HepG2 (cell line): ENCODE measurements at regions not wholly inside any gene's neighbourhood (a gene's known extent, or its start where the extent isn't known, plus 50 kb on each side); places are given as distances from the start of the nearest gene placed in this dataset.

Experiments
- ATAC-seq: fragments of 200-7000 bp; cut with Tn5 transposase; 3 replicates; pipeline ENCODE4 v1.9.1; 2020; ENCODE audit warnings: mild to moderate bottlenecking, moderate library complexity
- BruUV-seq: library from RNA; stranded (reverse); fragments of 400-500 nt; replicated peaks from 2 replicates; lab custom pipeline; 2021; lab: Mats Ljungman, UMichigan
- CTCF ChIA-PET: fragments of 300-600 bp; formaldehyde crosslinking; extraction: SDS; loops from one replicate; lab custom pipeline; 2021; ENCODE audit warnings: low total read pairs, inconsistent platforms, low intra/inter-chr PET ratio; lab: Yijun Ruan, JAX
- POLR2A ChIA-PET: fragments of 350-600 bp; sonication (Branson Sonifier 250); formaldehyde crosslinking; loops from one replicate; lab custom pipeline; 2020; ENCODE audit warnings: antibody characterized with exemption, inconsistent platforms; lab: Yijun Ruan, JAX
- DNase-seq: peaks from one replicate; pipeline ENCODE4 v3.0.0-alpha.2; 2015; ENCODE audit warnings: low spot score
- FAIRE-seq: peaks from 3 replicates; lab custom pipeline; 2011; peaks lifted over from hg19 to GRCh38; lab: Jason Lieb, UNC
- H2AFZ ChIP-seq: one replicate; pipeline ENCODE4 v1.6.1; 2011; ENCODE audit warnings: low read length, inconsistent platforms
- H3K27ac ChIP-seq: fragments of 300-600 bp; 3 replicates; pipeline ENCODE4 v1.8.0; 2011; ENCODE audit warnings: mixed run types, mild to moderate bottlenecking, mixed read lengths, low read length, inconsistent platforms; ENCODE audit not compliant: insufficient read depth; ENCODE audit errors: extremely low read length
- H3K27me3 ChIP-seq, 2 experiments: fragments of 200-600 bp in 1 of 2; 2 replicates in 1 of 2; 3 replicates in 1 of 2; pipeline versions ENCODE4 v1.6.0 to v1.8.0; 2011; ENCODE audit warnings: low read length in 2 of 2, mild to moderate bottlenecking in 2 of 2, moderate library complexity in 2 of 2, inconsistent platforms in 1 of 2; ENCODE audit not compliant: insufficient read depth in 2 of 2, control insufficient read depth in 1 of 2
- H3K36me3 ChIP-seq, 2 experiments: fragments of 200-600 bp in 1 of 2; replicated peaks in 1 of 2; 2 replicates in 1 of 2; 3 replicates in 1 of 2; pipeline versions ENCODE4 v1.5.1 to v1.8.0; 2011; ENCODE audit warnings: low read length in 2 of 2, inconsistent platforms in 1 of 2; ENCODE audit not compliant: insufficient read depth in 2 of 2, control insufficient read depth in 1 of 2
- H3K4me1 ChIP-seq: 2 replicates; pipeline ENCODE4 v1.5.1; 2012; ENCODE audit warnings: low read length, inconsistent platforms; ENCODE audit not compliant: insufficient read depth
- H3K4me2 ChIP-seq: 2 replicates; pipeline ENCODE4 v1.6.0; 2011; ENCODE audit warnings: low read depth, low read length, inconsistent platforms
- H3K4me3 ChIP-seq, 3 experiments: fragments of 200-600 bp in 1 of 3; sonication (generic), shearing (Covaris generic) in 1 of 3; replicated peaks in 1 of 3; 2 replicates each; pipeline ENCODE4 v1.5.1; 2011 to 2016; ENCODE audit warnings: low read length in 3 of 3, inconsistent platforms in 2 of 3, low read depth in 2 of 3, mild to moderate bottlenecking in 2 of 3, control low read depth in 1 of 3, mixed read lengths in 1 of 3; ENCODE audit not compliant: insufficient read depth in 1 of 3
- H3K79me2 ChIP-seq: one replicate; pipeline ENCODE4 v1.6.1; 2011; ENCODE audit warnings: low read length, inconsistent platforms; ENCODE audit not compliant: insufficient read depth
- H3K9ac ChIP-seq: 2 replicates; pipeline ENCODE4 v1.6.0; 2011; ENCODE audit warnings: mild to moderate bottlenecking, low read depth, low read length, inconsistent platforms; ENCODE audit not compliant: insufficient read depth
- H3K9me3 ChIP-seq: 2 replicates; pipeline ENCODE4 v1.5.1; 2012; ENCODE audit warnings: mild to moderate bottlenecking, low read length
- H4K20me1 ChIP-seq: 2 replicates; pipeline ENCODE4 v1.6.0; 2011; ENCODE audit warnings: inconsistent platforms, mild to moderate bottlenecking, low read length, moderate library complexity; ENCODE audit not compliant: insufficient read depth
- CCDC6 ChIP-seq: sonication (generic); formaldehyde crosslinking; IDR thresholded peaks from 2 replicates; pipeline ENCODE4 v1.8.1; 2022; ENCODE audit warnings: mild to moderate bottlenecking, missing genetic modification reagents, moderate library complexity
- ELF1 ChIP-seq: sonication (generic); formaldehyde crosslinking; IDR thresholded peaks from 2 replicates; pipeline ENCODE4 v1.4.0; 2020; ENCODE audit warnings: missing genetic modification reagents
- HNF1A ChIP-seq, 2 experiments: sonication (generic) in 1 of 2; formaldehyde crosslinking in 1 of 2; IDR thresholded peaks; 2 replicates each; pipeline versions ENCODE4 v1.4.0 to v1.6.1; 2016 to 2020; ENCODE audit warnings: borderline replicate concordance in 1 of 2, low read depth in 1 of 2, mild to moderate bottlenecking in 1 of 2, missing genetic modification reagents in 1 of 2
- HNF1B ChIP-seq: sonication (generic); formaldehyde crosslinking; IDR thresholded peaks from 2 replicates; pipeline ENCODE4 v1.5.1; 2020; ENCODE audit warnings: mild to moderate bottlenecking, moderate library complexity, missing genetic modification reagents
- HOXA7 ChIP-seq: sonication (generic); formaldehyde crosslinking; IDR thresholded peaks from 2 replicates; pipeline ENCODE4 v1.8.1; 2022; ENCODE audit warnings: mild to moderate bottlenecking, missing genetic modification reagents, moderate library complexity
- MAFK ChIP-seq, 2 experiments: IDR thresholded peaks in 1 of 2; conservative IDR thresholded peaks in 1 of 2; 2 replicates each; pipeline ENCODE4 v1.6.1; 2011; ENCODE audit warnings: improper control_type of control experiment in 2 of 2, low read length in 2 of 2
- ZNF670 ChIP-seq: sonication (generic); formaldehyde crosslinking; IDR thresholded peaks from 2 replicates; pipeline ENCODE4 v1.8.0; 2022; ENCODE audit warnings: mild to moderate bottlenecking, missing genetic modification reagents, borderline replicate concordance
- ZSCAN12 ChIP-seq: sonication (generic); formaldehyde crosslinking; IDR thresholded peaks from 2 replicates; pipeline ENCODE4 v1.9.0; 2021; ENCODE audit warnings: mild to moderate bottlenecking, missing genetic modification reagents
- WGBS: methylation state at CpG from one replicate; pipeline ENCODE4 v1.1.6; 2017; ENCODE audit warnings: low lambda C conversion rate; 5-methylcytosine and 5-hydroxymethylcytosine counted together
- in situ Hi-C: cut with HindIII; loops from 2 replicates; pipeline ENCODE4 v1.10.0; 2017; ENCODE audit warnings: low pct_unique_long_range_greater_than_20kb; ENCODE audit not compliant: extremely low pct_ligation_motif_present
- intact Hi-C: fragments of 100-400 bp; cut with micrococcal nuclease; formaldehyde crosslinking; loops from one replicate; pipeline ENCODE4 v1.10.0; 2022; ENCODE audit not compliant: unreplicated experiment

GRCh38 chr10:16146993-16147392, 286.7 kb upstream of the MINDY3 start (continued):
- TF ChIP-seq HOXA7 = no peak
- no peak for TF ChIP-seq ELF1 (CRISPR knock-in tag)
- TF ChIP-seq HNF1A (IDR thresholded peaks at IDR 0.05; ENCODE audit: low read depth) = no peak
- TF ChIP-seq HNF1A (CRISPR knock-in tag; IDR thresholded peaks at IDR 0.05; ENCODE audit: borderline replicate concordance) = no peak
- no peak for TF ChIP-seq ZNF670

GRCh38 chr10:16155834-16156233, 281.0 kb upstream of the PTER start:
- H3K27me3 ChIP-seq = no peaks in the 10 kb centered on the region
- H3K4me2 ChIP-seq = no peak overlapping the region
- WGBS = 0% methylated on average over 1 of the region's 1 CpG
- BruUV-seq = no TSS peak
- DNase-seq (no peak), FAIRE-seq (no peak), ATAC-seq (no peak)
- CTCF ChIA-PET = no interaction called here
- no peaks in the 10 kb centered on the region for H4K20me1 ChIP-seq
- no peaks in the 10 kb centered on the region for H3K4me1 ChIP-seq
- no peaks in the 10 kb centered on the region for H3K9me3 ChIP-seq
- in situ Hi-C loops (no loop called here), intact Hi-C loops (no loop called here)
- TF ChIP-seq ZSCAN12 (CRISPR knock-in tag) (no peak), HNF1B (no peak), CCDC6 (CRISPR knock-in tag) (no peak), MAFK (conservative IDR thresholded peaks at IDR 0.05 in 1 of 2, IDR thresholded peaks at IDR 0.05 in 1 of 2; ENCODE audit: low read length in 2 of 2) (peak; percentile 28 to 50; a peak in 3 of 4 replicates)
- H3K79me2 ChIP-seq = no peaks in the 10 kb centered on the region
- no peaks in the 10 kb centered on the region for H3K36me3 ChIP-seq
- no peak overlapping the region for H2AFZ ChIP-seq
- POLR2A ChIA-PET = no interaction called here
- H3K9ac ChIP-seq = no peak overlapping the region
- H3K4me3 ChIP-seq = no peak overlapping the region
- no peak overlapping the region for H3K27ac ChIP-seq
